ENCODE measurements at regions not wholly inside any gene's neighbourhood (a gene's known extent, or its start where the extent isn't known, plus 50 kb on each side); places are given as distances from the start of the nearest gene placed in this dataset.

DNA sequence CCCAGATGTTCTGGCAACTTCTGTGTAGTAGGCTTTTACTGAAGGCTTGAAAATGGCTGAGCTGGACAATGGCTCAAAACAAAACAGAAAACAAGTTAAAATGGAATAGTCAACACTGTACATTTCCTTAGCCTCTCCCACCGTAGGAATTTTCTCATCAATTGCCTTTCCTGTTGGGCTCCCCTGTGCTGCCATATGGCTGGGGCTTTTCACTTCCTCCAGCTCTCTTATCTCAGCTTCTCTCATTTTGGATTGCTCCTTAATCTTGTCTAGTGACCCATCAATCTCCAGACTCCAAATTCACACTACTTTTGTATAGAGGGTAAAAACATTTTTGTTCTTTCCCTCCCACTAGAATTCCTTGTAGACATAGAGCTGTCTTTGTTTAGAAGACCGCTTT is 50.4 kb upstream of the RPH3A start:
- Histone ChIP-seq H3K27me3 (replicated peaks) (peaks cover 5% of the 10 kb centered on the region; the same call in 1 of the 2 replicates), H3K36me3 (no peaks in the 10 kb centered on the region), H3K4me3 (no peak overlapping the region), H3K4me1 (replicated peaks) (no peaks in the 10 kb centered on the region), H3K9me3 (replicated peaks) (no peaks in the 10 kb centered on the region), H3K27ac (no peak overlapping the region)
- no peak for DNase-seq (ENCODE audit: low read depth in 1 of 2, low spot score in 2 of 2)

All from SJSA1 (cell line).